ENCODE measurements at regions not wholly inside any gene's neighbourhood (a gene's known extent, or its start where the extent isn't known, plus 50 kb on each side); places are given as distances from the start of the nearest gene placed in this dataset.
A peak's percentile ranks its signal among the peaks of the same experiment; 100 is the strongest.

- Histone ChIP-seq H3K4me2 (ENCODE audit: extremely low read depth, insufficient read depth, low read length) (no peak overlapping the region), H3K4me3 (replicated peaks in 1 of 4; ENCODE audit: control extremely low read depth in 1 of 4, insufficient read depth in 1 of 4, low read depth in 3 of 4, low read length in 4 of 4) (no peak overlapping the region), H3K79me2 (ENCODE audit: control insufficient read depth, insufficient read depth, low read length) (no peaks in the 10 kb centered on the region), H2AFZ (ENCODE audit: low read length) (no peak overlapping the region), H3K27me3 (ENCODE audit: control insufficient read depth, insufficient read depth, low read length) (no peaks in the 10 kb centered on the region), H3K36me3 (ENCODE audit: control insufficient read depth, insufficient read depth, low read length) (no peaks in the 10 kb centered on the region), H3K4me1 (ENCODE audit: control insufficient read depth, extremely low read depth, insufficient read depth, low read length) (no peaks in the 10 kb centered on the region), H3K9ac (ENCODE audit: insufficient read depth, low read length) (no peak overlapping the region), H3K9me3 (ENCODE audit: control insufficient read depth, insufficient read depth, low read depth, low read length) (no peaks in the 10 kb centered on the region), H3K27ac (ENCODE audit: insufficient read depth, low read length) (no peak overlapping the region), H4K20me1 (ENCODE audit: control insufficient read depth, extremely low read depth, insufficient read depth, low read length) (no peaks in the 10 kb centered on the region)
- TF ChIP-seq CTCF (conservative IDR thresholded peaks at IDR 0.05 in 1 of 2, IDR thresholded peaks at IDR 0.05 in 1 of 2; ENCODE audit: low read depth in 1 of 2, low read length in 2 of 2) (no peak), EZH2 (IDR thresholded peaks at IDR 0.05; ENCODE audit: low read length, missing control alignments) (no peak)
- peak; percentile 53 to 97 for DNase-seq (ENCODE audit: low read depth in 2 of 2)
These were observed 146.9 kb upstream of the SGK1 start for GRCh38 chr6:134464690-134465411.

GRCh38 chr6:134458857-134459657, 141.1 kb upstream of the SGK1 start:
- Histone ChIP-seq H3K36me3 (ENCODE audit: control insufficient read depth, insufficient read depth, low read length) (no peaks in the 10 kb centered on the region), H2AFZ (ENCODE audit: low read length) (no peak overlapping the region), H3K27ac (ENCODE audit: insufficient read depth, low read length) (no peak overlapping the region), H3K4me3 (replicated peaks in 1 of 4; ENCODE audit: control extremely low read depth in 1 of 4, insufficient read depth in 1 of 4, low read depth in 3 of 4, low read length in 4 of 4) (no peak overlapping the region), H3K9me3 (ENCODE audit: control insufficient read depth, insufficient read depth, low read depth, low read length) (no peaks in the 10 kb centered on the region), H3K79me2 (ENCODE audit: control insufficient read depth, insufficient read depth, low read length) (no peaks in the 10 kb centered on the region), H3K4me1 (ENCODE audit: control insufficient read depth, extremely low read depth, insufficient read depth, low read length) (no peaks in the 10 kb centered on the region), H3K4me2 (ENCODE audit: extremely low read depth, insufficient read depth, low read length) (no peak overlapping the region), H4K20me1 (ENCODE audit: control insufficient read depth, extremely low read depth, insufficient read depth, low read length) (no peaks in the 10 kb centered on the region), H3K9ac (ENCODE audit: insufficient read depth, low read length) (no peak overlapping the region), H3K27me3 (ENCODE audit: control insufficient read depth, insufficient read depth, low read length) (no peaks in the 10 kb centered on the region)
- TF ChIP-seq CTCF (conservative IDR thresholded peaks at IDR 0.05 in 1 of 2, IDR thresholded peaks at IDR 0.05 in 1 of 2; ENCODE audit: low read depth in 1 of 2, low read length in 2 of 2) = no peak
- TF ChIP-seq EZH2 (IDR thresholded peaks at IDR 0.05; ENCODE audit: low read length, missing control alignments) = no peak
- DNase-seq (ENCODE audit: low read depth in 2 of 2) = no peak

- Histone ChIP-seq H4K20me1 (ENCODE audit: control insufficient read depth, extremely low read depth, insufficient read depth, low read length) (no peaks in the 10 kb centered on the region), H3K79me2 (ENCODE audit: control insufficient read depth, insufficient read depth, low read length) (no peaks in the 10 kb centered on the region), H3K27ac (ENCODE audit: insufficient read depth, low read length) (no peak overlapping the region), H3K9ac (ENCODE audit: insufficient read depth, low read length) (no peak overlapping the region), H3K4me1 (ENCODE audit: control insufficient read depth, extremely low read depth, insufficient read depth, low read length) (no peaks in the 10 kb centered on the region), H3K4me3 (replicated peaks in 1 of 4; ENCODE audit: control extremely low read depth in 1 of 4, insufficient read depth in 1 of 4, low read depth in 3 of 4, low read length in 4 of 4) (no peak overlapping the region), H3K9me3 (ENCODE audit: control insufficient read depth, insufficient read depth, low read depth, low read length) (no peaks in the 10 kb centered on the region), H3K27me3 (ENCODE audit: control insufficient read depth, insufficient read depth, low read length) (no peaks in the 10 kb centered on the region), H3K4me2 (ENCODE audit: extremely low read depth, insufficient read depth, low read length) (no peak overlapping the region), H3K36me3 (ENCODE audit: control insufficient read depth, insufficient read depth, low read length) (no peaks in the 10 kb centered on the region), H2AFZ (ENCODE audit: low read length) (no peak overlapping the region)
- no peak for DNase-seq (ENCODE audit: low read depth in 2 of 2)
- TF ChIP-seq CTCF (conservative IDR thresholded peaks at IDR 0.05 in 1 of 2, IDR thresholded peaks at IDR 0.05 in 1 of 2; ENCODE audit: low read depth in 1 of 2, low read length in 2 of 2) (peak in 1 of 2 donors; percentile 20), EZH2 (IDR thresholded peaks at IDR 0.05; ENCODE audit: low read length, missing control alignments) (no peak)
These were observed 140.0 kb upstream of the SGK1 start for GRCh38 chr6:134457941-134458340.
